GM18951 (cell line): ENCODE measurements at regions not wholly inside any gene's neighbourhood (a gene's known extent, or its start where the extent isn't known, plus 50 kb on each side); places are given as distances from the start of the nearest gene placed in this dataset.

Experiments used
- POLR2A ChIP-seq: IDR thresholded peaks from 4 replicates; pipeline ENCODE4 v1.6.1; 2011; ENCODE audit warnings: mild to moderate bottlenecking; ENCODE audit not compliant: insufficient read length, insufficient read depth; ENCODE audit errors: extremely low read depth
- in situ Hi-C: fragments of 300-500 bp; cut with MboI; formaldehyde crosslinking; loops from one replicate; pipeline ENCODE4 v1.12.0; 2022; ENCODE audit warnings: low sequenced_read_pairs, mixed read lengths, inconsistent platforms; ENCODE audit not compliant: unreplicated experiment

DNA sequence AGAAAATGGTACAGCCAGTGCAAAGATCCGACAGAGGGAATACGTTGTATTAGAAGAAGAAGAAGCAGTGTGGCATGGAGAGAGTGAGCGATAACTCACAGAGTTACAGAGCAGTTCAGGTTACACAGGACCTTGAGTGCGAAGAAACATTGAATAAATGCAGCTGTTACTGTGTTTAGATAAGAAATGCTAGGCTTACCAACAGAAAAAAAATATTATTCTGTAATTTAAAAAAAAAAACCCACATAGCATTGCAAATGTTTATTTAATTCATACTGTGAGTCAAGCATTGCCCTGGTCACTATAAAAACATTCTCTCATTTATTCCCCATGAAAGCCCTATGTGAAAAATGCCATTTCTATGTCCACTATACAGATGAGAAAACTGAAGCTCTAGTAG lies 373.4 kb upstream of the EPHA7 start:
- in situ Hi-C loops: no loop called here
- no peak for TF ChIP-seq POLR2A

DNA sequence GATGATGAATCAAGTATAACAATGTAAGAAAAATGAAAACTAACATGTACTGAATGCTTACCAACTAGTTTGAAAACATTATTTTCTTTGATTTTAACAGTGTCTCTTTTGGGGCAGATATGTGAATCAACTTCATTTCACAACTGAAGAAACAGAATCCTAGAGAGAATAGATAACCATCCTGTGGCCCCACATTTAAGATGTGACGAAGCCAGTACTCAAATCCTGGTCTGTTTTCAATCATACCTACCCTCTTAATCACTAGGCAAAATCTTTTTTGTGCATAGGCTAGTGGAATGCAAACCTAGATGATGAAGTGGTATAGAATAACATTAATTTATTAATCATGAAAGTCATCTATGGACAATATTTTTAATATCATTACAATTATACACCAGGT lies 371.6 kb upstream of the EPHA7 start:
- in situ Hi-C loops: no loop called here

DNA sequence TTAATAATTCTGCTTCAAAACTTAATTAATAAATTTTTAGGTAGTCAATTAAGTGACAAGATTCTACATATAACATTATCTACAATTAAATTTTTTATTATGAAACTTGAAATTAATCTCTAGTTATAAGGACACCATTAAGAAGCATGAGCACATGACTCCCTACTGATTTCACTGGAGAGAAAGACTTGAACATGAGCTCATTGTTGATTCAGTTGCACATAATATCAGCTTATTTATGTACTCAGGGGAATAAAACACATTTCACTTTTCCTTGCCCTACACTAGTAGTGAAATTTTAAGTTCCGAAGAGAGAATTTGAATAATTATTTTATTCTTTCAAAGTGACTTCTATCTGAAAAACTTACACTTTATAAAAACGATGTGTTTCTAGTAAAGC lies 370.2 kb upstream of the EPHA7 start:
- no peak for TF ChIP-seq POLR2A
- in situ Hi-C loops: no loop called here

More for the DNA sequence above, 371.6 kb upstream of the EPHA7 start:
- no peak for TF ChIP-seq POLR2A

DNA sequence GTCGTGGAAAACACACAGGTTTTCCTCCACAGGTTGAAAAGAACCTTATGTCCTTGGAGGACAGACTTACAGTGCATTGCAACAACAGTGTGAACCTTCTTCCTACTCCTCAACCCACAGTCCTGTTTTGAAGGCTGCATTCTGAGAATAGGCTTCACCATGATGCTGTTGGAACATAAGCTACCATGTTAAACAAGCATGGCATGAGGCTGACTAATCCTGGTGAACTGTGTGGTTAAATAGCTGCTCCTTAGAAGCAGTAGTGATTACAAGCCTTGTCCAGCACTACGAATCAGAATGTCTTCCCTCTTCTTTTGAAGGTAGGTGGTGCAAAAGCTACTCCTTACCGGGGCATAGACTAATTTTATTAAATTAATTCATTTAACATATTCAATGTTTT lies 368.5 kb upstream of the EPHA7 start:
- in situ Hi-C loops: no loop called here
- TF ChIP-seq POLR2A: no peak

DNA sequence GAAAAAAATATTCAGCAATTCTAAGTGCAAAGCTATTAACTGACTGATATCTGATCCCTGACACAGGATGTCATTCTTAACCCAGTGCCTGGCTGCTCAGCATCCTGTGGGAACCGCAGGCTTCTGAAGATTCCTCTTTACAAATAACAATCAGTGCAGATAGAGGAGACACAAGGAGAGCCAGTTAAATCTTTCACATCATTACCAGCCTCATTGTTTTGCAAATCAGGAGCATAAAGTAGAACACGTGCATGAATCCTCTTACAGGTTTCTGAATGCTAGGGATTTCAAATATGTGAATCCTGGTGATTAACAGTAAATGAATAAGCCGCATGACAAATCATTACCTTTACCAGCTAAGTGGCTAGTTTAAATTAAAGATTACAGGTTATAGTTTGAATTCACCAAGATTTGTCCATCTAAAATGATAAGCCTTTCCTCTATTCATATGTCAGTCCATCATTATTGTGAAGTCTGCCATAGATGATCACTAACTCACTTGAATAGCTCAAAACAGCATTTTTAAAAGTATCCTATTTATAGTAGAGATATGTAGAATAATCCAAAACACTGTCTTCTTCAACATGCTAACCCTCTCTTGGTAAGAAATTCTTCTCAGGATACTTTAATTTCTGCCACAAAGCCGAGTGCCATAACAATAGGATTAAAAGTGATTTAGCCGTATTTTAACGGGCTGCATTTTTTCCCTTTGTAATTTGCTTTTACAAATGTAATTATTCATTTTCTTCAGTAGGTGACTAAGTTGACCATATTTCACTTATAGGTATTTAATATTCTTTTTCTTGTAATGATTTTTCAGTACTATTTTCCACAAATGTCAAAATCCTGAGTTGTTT lies 367.3 kb upstream of the EPHA7 start:
- no peak for TF ChIP-seq POLR2A
- in situ Hi-C loops: no loop called here

DNA sequence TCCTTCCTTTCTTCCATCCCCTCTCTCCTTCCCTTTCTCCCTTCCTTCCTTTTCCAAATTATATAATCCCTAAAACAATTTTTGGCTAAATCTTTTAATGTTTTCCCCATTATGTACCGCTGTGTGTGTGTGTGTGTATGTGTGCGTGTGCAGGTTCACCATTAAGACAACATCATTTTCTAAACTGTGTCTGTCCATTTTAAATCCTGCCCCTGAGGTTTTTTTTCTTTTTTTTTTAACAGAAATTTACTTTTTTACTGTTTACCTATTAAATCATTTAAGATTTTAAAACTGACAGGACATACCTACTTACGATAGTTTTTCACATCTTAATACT lies 366.3 kb upstream of the EPHA7 start:
- in situ Hi-C loops: no loop called here
- TF ChIP-seq POLR2A: no peak

DNA sequence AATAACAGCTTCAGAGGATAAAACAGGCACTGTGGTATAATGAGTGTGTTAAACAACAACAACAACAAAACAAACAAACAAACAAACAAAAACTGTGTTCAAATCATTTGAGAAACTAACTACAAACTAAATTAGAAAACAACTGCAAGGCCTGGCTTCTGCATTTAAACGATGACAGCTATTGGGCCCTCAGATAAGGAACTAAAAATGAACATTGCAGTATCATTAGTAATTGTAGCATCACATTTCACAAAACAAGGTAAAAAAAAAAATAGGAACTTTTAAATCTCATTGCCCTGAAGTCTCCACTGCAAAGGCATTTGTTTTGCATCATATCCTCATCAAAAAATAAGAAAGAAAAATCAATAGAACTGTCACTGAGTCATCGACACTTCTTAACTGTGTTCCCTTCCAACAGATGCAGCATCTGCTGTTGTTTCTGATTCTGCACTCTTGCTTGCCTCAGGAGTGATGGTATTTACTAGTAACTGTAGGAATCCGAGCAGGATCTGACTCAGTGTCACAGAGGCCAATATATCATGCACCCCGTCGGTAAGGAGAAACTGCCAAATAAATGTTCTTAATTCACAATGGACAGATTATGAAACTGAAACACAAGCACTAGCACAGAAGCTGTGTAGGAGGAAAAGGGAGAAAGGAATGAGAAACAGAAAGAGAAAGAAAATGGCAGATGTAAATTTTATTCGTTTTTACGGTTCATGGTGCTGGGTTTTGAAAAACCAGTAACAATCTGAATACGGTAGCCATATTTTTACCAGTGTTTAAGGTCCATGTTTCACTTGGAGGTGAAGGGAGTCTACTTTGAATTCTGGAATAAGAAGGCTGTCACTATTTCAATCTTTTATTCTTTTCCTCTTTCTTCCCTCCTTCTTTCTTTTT lies 365.7 kb upstream of the EPHA7 start:
- in situ Hi-C loops: no loop called here
- no peak for TF ChIP-seq POLR2A

DNA sequence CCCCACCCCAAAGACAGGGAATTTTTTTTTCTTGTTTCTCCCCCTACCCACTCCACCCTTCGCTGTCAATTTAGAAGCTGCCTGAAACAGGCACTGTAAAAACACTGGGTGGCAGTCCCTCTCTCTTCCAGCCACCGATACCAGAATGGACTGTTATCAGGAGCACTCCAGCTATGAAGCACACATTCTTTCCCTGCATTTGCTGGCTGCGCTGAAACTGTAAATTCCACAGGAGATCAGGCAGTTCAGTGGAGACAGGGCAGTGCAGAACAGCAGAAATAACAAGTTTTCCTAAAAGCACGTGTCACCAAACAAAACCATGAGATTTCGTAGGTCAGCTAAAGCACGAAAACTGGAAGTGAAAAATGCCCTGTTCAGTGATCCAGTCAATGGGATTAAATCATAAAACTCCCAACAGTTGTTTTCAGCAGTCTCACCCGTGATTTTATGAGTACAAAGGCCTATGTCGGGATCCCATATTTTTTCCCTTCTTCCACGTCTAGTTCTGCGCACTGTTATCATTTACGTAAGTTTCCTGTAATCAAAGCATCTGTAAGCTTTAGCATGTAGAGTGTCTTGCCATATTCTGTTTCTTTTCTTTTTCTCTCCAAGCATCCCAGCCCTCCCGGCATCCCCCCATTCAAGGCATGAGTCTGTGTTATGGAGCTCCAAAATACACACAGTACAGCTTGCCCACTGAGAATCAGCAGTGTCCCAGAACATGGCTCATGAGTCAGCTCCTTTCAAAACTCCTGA lies 359.9 kb upstream of the EPHA7 start:
- in situ Hi-C loops: no loop called here
- no peak for TF ChIP-seq POLR2A

DNA sequence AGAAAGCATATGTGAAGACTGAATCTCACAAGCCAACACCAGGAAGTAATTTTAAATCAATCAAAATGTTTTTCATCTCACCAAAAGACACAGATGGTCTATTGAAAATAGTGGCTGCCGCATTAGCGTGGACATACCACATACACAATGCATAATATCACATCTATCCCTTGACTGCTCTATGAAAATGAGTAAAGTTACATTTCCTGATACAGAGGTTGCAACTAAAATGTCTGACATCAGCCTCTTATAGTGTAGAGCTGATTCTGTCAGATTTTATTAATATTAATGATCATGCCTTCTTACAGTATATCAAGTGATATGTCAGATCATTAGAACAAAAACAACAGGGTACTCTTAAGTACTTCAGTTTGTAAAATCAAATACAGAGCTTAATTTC lies 339.8 kb upstream of the EPHA7 start:
- in situ Hi-C loops: no loop called here
- TF ChIP-seq POLR2A: no peak

DNA sequence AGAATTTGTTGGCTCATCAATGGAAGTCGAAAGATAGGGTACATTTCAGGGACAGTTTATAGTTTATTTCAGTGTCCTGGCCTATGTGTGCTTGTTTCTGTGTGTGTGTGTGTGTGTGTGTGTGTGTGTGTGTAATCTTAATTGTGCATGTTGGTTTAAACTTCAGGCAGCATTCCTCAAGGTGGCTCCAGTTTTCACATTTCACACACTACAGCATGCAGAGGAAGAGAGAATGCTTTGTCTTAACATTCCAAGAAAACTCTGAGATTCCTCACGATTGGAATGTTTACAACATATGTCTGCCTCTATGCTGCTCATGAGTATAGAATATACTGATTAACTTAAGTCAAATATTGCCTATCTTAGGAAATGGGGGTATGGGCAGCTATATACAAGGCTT lies 332.6 kb upstream of the EPHA7 start:
- TF ChIP-seq POLR2A: no peak
- in situ Hi-C loops: no loop called here

DNA sequence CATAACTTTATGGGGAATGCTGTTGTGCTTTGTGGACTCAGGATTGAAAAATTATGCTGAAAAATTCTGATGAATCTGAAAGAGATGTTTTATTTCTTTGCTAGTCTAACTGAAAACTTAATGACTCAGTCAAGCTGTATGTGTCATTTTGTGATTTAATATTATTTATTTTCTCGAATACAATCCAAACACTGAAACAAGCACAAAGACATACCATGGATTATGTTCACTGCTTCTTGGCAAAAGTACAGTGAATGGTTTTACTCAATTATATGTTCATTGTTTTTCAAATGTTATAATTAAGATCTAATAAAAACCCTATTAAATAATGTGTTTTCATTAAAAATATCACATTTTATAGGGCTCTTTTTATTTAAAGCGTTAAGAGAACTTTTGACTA lies 330.6 kb upstream of the EPHA7 start:
- no peak for TF ChIP-seq POLR2A
- in situ Hi-C loops: no loop called here

DNA sequence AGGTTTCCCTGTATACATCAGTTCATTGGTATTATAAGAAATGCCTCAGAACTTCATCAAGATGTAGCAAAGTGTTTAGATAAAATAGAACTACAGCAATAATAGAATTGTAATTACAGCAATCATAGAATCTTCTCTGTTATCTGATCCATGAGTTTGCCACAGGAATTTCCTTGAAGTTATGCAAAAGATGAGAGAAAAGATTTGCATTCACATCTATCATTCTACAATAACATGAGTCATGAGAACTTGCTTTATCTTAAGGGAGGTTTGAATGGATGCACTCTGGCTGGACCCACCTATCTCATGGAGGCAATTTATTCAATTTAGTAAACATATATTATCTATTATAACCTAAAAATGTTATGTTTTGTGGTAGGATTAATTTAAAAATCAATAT lies 329.8 kb upstream of the EPHA7 start:
- in situ Hi-C loops: no loop called here
- TF ChIP-seq POLR2A: no peak

DNA sequence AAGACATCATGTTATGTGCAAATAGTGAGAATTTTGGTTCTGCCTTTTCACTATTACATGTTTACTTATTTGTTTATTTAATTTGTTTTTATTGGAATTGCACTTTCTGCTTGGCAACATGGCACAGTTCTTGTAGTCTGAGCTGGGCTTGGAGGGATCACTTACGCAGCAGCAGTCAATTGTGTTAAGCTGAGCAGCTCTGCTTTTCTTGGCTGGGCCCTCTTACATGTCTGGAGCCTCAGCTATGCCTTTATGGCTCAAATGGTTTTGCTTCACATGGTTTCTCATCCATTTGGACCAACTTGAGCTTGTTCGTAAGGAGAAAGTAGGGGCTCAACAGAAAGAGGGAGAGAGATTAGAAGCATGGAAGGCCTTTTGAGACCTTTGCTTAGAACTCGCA lies 327.5 kb upstream of the EPHA7 start:
- in situ Hi-C loops: no loop called here
- TF ChIP-seq POLR2A: no peak
